ENCODE measurements at regions not wholly inside any gene's neighbourhood (a gene's known extent, or its start where the extent isn't known, plus 50 kb on each side); places are given as distances from the start of the nearest gene placed in this dataset.

DNA sequence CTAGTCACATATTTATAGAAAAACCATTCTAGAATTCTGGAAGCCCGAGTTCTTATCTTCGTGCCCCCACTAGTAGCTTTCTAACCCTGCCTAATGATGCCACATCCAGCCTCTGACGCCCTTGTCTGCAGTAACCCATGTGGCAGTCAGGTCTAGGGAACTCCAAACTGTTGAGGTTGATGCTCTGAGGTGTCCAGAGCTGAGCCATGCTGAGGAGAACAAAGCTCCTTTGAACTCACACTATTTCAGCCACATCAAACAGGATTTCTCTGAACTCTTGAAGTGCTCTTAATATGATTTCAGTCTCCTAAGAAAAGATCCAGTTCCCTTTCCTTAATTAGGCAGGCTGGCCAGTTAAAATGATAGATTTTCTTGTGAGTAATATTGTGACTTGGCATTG, 150.5 kb upstream of the ST8SIA2 start:
- no peak for TF ChIP-seq CTCF (IDR thresholded peaks at IDR 0.05; ENCODE audit: low read depth, low read length)
- DNase-seq (ENCODE audit: low read depth, low spot score): no peak
- in situ Hi-C loops (cut with HindIII; ENCODE audit: low sequenced_read_pairs): no loop called here
- H3K4me3 ChIP-seq (ENCODE audit: low read depth, low read length): no peak overlapping the region

DNA sequence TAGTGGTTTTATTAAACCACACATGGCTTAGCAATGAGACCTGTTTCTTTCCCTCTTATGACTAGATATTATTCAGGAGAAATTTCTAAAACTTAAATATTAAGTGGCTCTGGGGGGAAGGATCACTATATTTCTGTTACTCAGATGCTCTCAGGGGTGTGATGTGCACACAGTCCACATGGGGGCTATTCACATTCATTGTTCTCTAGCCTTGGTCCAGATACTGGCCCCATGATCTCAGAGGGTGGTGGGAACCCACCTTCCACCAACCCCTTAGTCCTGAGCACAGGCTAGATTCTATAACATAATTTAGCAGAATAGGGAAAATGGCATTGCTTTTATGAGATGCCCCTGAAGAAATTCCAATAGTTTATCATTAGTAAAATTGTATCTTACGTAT, 149.0 kb upstream of the ST8SIA2 start:
- H3K4me3 ChIP-seq (ENCODE audit: low read depth, low read length): no peak overlapping the region
- TF ChIP-seq CTCF (IDR thresholded peaks at IDR 0.05; ENCODE audit: low read depth, low read length): no peak
- in situ Hi-C loops (cut with HindIII; ENCODE audit: low sequenced_read_pairs): no loop called here
- DNase-seq (ENCODE audit: low read depth, low spot score): no peak

DNA sequence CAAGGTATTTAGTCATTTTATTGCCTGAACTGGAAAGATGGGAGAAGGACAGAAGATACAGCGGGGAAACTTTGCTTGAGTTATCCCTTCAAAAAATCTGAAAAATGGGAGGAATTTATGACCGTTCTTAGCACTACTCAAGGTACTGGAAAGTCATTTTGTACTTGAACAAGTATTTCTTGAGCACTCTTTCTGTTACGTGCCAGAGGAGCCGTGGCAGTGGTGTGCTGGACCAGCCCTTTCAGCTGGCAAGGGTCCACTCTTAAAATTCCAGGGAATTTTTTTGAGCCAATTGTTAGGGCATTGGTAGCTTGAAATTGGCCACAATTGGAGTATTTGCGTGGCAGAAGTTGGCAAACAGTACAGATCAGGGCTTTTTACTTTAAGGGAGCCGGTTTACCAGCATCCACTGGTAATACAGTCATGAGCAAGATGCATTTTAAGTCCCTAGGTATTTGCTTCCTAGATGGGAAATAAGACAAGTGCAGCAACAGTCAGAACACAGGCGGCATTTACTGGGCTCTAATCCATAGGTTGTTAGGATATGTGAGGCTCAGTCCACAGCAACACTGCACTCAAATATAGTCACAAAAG, 145.9 kb upstream of the ST8SIA2 start:
- no peak for DNase-seq (ENCODE audit: low read depth, low spot score)
- in situ Hi-C loops (cut with HindIII; ENCODE audit: low sequenced_read_pairs): no loop called here
- H3K4me3 ChIP-seq (ENCODE audit: low read depth, low read length): no peak overlapping the region
- no peak for TF ChIP-seq CTCF (IDR thresholded peaks at IDR 0.05; ENCODE audit: low read depth, low read length)

DNA sequence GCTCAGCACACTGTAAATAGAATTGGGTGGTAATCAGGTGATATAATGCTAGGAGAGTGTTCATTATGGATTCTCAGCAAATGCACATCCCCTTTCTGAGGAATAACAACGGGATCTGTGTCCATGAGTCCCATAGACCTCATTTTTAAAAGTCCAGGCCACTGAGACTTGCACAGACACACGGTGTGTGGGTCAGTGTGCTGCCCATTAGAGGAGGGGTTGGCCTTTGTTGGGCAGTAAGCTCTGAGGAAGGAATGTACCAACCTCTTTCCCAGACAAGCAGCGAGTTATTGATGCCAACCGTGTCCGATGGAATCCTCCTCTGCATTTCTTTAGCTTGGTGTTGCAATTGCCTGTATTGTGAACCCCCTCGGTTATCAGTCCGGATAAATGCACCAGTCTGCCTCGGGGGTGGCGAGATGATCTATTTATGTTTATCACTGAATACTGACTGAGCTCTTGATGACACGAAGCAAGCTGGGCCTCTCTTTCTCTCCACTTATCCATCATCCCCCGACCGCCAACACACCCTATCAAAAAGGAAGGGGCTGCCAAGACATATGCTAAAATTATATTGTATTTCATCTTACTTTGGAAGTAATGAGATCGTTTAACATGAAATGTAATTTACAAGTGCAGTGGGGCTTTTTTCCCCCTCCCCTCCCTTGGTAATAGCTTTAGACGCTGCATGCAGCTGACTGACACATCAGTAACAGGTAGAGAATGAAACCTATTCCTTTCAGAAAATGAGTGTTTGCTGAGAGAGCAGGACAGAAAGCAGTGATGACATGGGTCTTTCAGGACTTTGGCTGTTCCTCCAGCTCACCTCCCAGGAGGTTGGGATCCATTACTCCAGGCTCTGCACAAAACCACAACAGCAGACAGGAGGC, 126.6 kb upstream of the ST8SIA2 start:
- in situ Hi-C loops (cut with HindIII; ENCODE audit: low sequenced_read_pairs): no loop called here
- no peak overlapping the region for H3K4me3 ChIP-seq (ENCODE audit: low read depth, low read length)
- TF ChIP-seq CTCF (IDR thresholded peaks at IDR 0.05; ENCODE audit: low read depth, low read length): no peak
- DNase-seq (ENCODE audit: low read depth, low spot score): no peak

GRCh38 chr15:92268900-92269299, 124.8 kb upstream of the ST8SIA2 start:
- no peak overlapping the region for H3K4me3 ChIP-seq (ENCODE audit: low read depth, low read length)
- TF ChIP-seq CTCF (IDR thresholded peaks at IDR 0.05; ENCODE audit: low read depth, low read length): no peak
- in situ Hi-C loops (cut with HindIII; ENCODE audit: low sequenced_read_pairs): no loop called here
- no peak for DNase-seq (ENCODE audit: low read depth, low spot score)

DNA sequence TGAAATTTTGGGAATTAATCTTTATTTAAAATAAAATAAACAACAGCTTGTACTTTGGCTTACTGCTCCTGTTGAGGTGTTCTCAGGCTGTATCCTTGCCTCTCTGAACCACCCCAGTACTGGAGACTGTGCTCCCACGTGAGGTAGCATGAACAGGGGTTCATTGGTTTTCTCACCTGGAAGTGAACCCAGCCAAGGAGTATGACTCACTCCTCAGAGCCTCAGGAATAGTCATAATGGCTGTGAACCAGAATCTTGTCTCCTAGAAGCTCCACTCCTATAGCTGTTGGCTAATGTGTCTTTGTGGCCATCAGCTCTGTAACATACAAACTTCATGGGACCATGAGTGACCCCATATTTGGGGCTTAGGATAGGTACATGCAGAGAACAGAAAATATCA, 122.5 kb upstream of the ST8SIA2 start:
- DNase-seq (ENCODE audit: low read depth, low spot score): no peak
- TF ChIP-seq CTCF (IDR thresholded peaks at IDR 0.05; ENCODE audit: low read depth, low read length): no peak
- in situ Hi-C loops (cut with HindIII; ENCODE audit: low sequenced_read_pairs): no loop called here
- no peak overlapping the region for H3K4me3 ChIP-seq (ENCODE audit: low read depth, low read length)
